ENCODE measurements at regions not wholly inside any gene's neighbourhood (a gene's known extent, or its start where the extent isn't known, plus 50 kb on each side); places are given as distances from the start of the nearest gene placed in this dataset.

- TF ChIP-seq CTCF (conservative IDR thresholded peaks at IDR 0.05; ENCODE audit: low read length): no peak
- no peak for TF ChIP-seq EZH2phosphoT487 (IDR thresholded peaks at IDR 0.05; ENCODE audit: borderline replicate concordance, low read depth, low read length)
Measured at GRCh38 chr16:79363035-79363434, 237.5 kb downstream of the MAF start.
